HepG2 (cell line): ENCODE measurements at regions not wholly inside any gene's neighbourhood (a gene's known extent, or its start where the extent isn't known, plus 50 kb on each side); places are given as distances from the start of the nearest gene placed in this dataset.

Experiments used
- ATAC-seq: fragments of 200-7000 bp; cut with Tn5 transposase; 3 replicates; pipeline ENCODE4 v1.9.1; 2020; ENCODE audit warnings: mild to moderate bottlenecking, moderate library complexity
- BruUV-seq: library from RNA; stranded (reverse); fragments of 400-500 nt; replicated peaks from 2 replicates; lab custom pipeline; 2021; lab: Mats Ljungman, UMichigan
- CTCF ChIA-PET: fragments of 300-600 bp; formaldehyde crosslinking; extraction: SDS; loops from one replicate; lab custom pipeline; 2021; ENCODE audit warnings: low total read pairs, inconsistent platforms, low intra/inter-chr PET ratio; lab: Yijun Ruan, JAX
- POLR2A ChIA-PET: fragments of 350-600 bp; sonication (Branson Sonifier 250); formaldehyde crosslinking; loops from one replicate; lab custom pipeline; 2020; ENCODE audit warnings: antibody characterized with exemption, inconsistent platforms; lab: Yijun Ruan, JAX
- DNase-seq: peaks from one replicate; pipeline ENCODE4 v3.0.0-alpha.2; 2015; ENCODE audit warnings: low spot score
- FAIRE-seq: peaks from 3 replicates; lab custom pipeline; 2011; peaks lifted over from hg19 to GRCh38; lab: Jason Lieb, UNC
- H2AFZ ChIP-seq: one replicate; pipeline ENCODE4 v1.6.1; 2011; ENCODE audit warnings: low read length, inconsistent platforms
- H3K27ac ChIP-seq: fragments of 300-600 bp; 3 replicates; pipeline ENCODE4 v1.8.0; 2011; ENCODE audit warnings: mixed run types, mild to moderate bottlenecking, mixed read lengths, low read length, inconsistent platforms; ENCODE audit not compliant: insufficient read depth; ENCODE audit errors: extremely low read length
- H3K27me3 ChIP-seq, 2 experiments: fragments of 200-600 bp in 1 of 2; 2 replicates in 1 of 2; 3 replicates in 1 of 2; pipeline versions ENCODE4 v1.6.0 to v1.8.0; 2011; ENCODE audit warnings: low read length in 2 of 2, mild to moderate bottlenecking in 2 of 2, moderate library complexity in 2 of 2, inconsistent platforms in 1 of 2; ENCODE audit not compliant: insufficient read depth in 2 of 2, control insufficient read depth in 1 of 2
- H3K36me3 ChIP-seq, 2 experiments: fragments of 200-600 bp in 1 of 2; replicated peaks in 1 of 2; 2 replicates in 1 of 2; 3 replicates in 1 of 2; pipeline versions ENCODE4 v1.5.1 to v1.8.0; 2011; ENCODE audit warnings: low read length in 2 of 2, inconsistent platforms in 1 of 2; ENCODE audit not compliant: insufficient read depth in 2 of 2, control insufficient read depth in 1 of 2
- H3K4me1 ChIP-seq: 2 replicates; pipeline ENCODE4 v1.5.1; 2012; ENCODE audit warnings: low read length, inconsistent platforms; ENCODE audit not compliant: insufficient read depth
- H3K4me2 ChIP-seq: 2 replicates; pipeline ENCODE4 v1.6.0; 2011; ENCODE audit warnings: low read depth, low read length, inconsistent platforms
- H3K4me3 ChIP-seq, 3 experiments: fragments of 200-600 bp in 1 of 3; sonication (generic), shearing (Covaris generic) in 1 of 3; replicated peaks in 1 of 3; 2 replicates each; pipeline ENCODE4 v1.5.1; 2011 to 2016; ENCODE audit warnings: low read length in 3 of 3, inconsistent platforms in 2 of 3, low read depth in 2 of 3, mild to moderate bottlenecking in 2 of 3, control low read depth in 1 of 3, mixed read lengths in 1 of 3; ENCODE audit not compliant: insufficient read depth in 1 of 3
- H3K79me2 ChIP-seq: one replicate; pipeline ENCODE4 v1.6.1; 2011; ENCODE audit warnings: low read length, inconsistent platforms; ENCODE audit not compliant: insufficient read depth
- H3K9ac ChIP-seq: 2 replicates; pipeline ENCODE4 v1.6.0; 2011; ENCODE audit warnings: mild to moderate bottlenecking, low read depth, low read length, inconsistent platforms; ENCODE audit not compliant: insufficient read depth
- H3K9me3 ChIP-seq: 2 replicates; pipeline ENCODE4 v1.5.1; 2012; ENCODE audit warnings: mild to moderate bottlenecking, low read length
- H4K20me1 ChIP-seq: 2 replicates; pipeline ENCODE4 v1.6.0; 2011; ENCODE audit warnings: inconsistent platforms, mild to moderate bottlenecking, low read length, moderate library complexity; ENCODE audit not compliant: insufficient read depth
- GFI1 ChIP-seq: sonication (generic); formaldehyde crosslinking; IDR thresholded peaks from 2 replicates; pipeline ENCODE4 v1.5.0; 2020; ENCODE audit warnings: missing genetic modification reagents, mild to moderate bottlenecking, borderline replicate concordance
- HDAC1 ChIP-seq: sonication (generic); formaldehyde crosslinking; IDR thresholded peaks from 2 replicates; pipeline ENCODE4 v1.5.1; 2020; ENCODE audit warnings: mild to moderate bottlenecking, missing genetic modification reagents
- KDM5A ChIP-seq: fragments of 200-600 bp; sonication (generic); IDR thresholded peaks from 2 replicates; pipeline ENCODE4 v1.7.0; 2018; ENCODE audit warnings: antibody characterized with exemption, mild to moderate bottlenecking, low read length, borderline replicate concordance
- TCF7 ChIP-seq: sonication (generic); IDR thresholded peaks from 2 replicates; pipeline ENCODE4 v1.6.1; 2016; ENCODE audit warnings: antibody characterized with exemption, low read depth
- TCF7L2 ChIP-seq: IDR thresholded peaks from 2 replicates; pipeline ENCODE4 v1.6.1; 2011; ENCODE audit warnings: mild to moderate bottlenecking, low read depth, low read length, moderate library complexity
- ZC3H13 ChIP-seq: sonication (generic); formaldehyde crosslinking; IDR thresholded peaks from 2 replicates; pipeline ENCODE4 v1.8.1; 2023; ENCODE audit warnings: mild to moderate bottlenecking, missing genetic modification reagents, moderate library complexity
- ZNF10 ChIP-seq: sonication (generic); formaldehyde crosslinking; IDR thresholded peaks from 2 replicates; pipeline ENCODE4 v1.4.0; 2020; ENCODE audit warnings: mild to moderate bottlenecking, low read depth, missing genetic modification reagents, borderline replicate concordance
- ZNF12 ChIP-seq: sonication (generic); formaldehyde crosslinking; IDR thresholded peaks from 2 replicates; pipeline ENCODE4 v1.5.0; 2020; ENCODE audit warnings: missing genetic modification reagents
- ZNF800 ChIP-seq: sonication (generic); formaldehyde crosslinking; IDR thresholded peaks from 2 replicates; pipeline ENCODE4 v1.4.0; 2020; ENCODE audit warnings: missing genetic modification reagents
- in situ Hi-C: cut with HindIII; loops from 2 replicates; pipeline ENCODE4 v1.10.0; 2017; ENCODE audit warnings: low pct_unique_long_range_greater_than_20kb; ENCODE audit not compliant: extremely low pct_ligation_motif_present
- intact Hi-C: fragments of 100-400 bp; cut with micrococcal nuclease; formaldehyde crosslinking; loops from one replicate; pipeline ENCODE4 v1.10.0; 2022; ENCODE audit not compliant: unreplicated experiment

DNA sequence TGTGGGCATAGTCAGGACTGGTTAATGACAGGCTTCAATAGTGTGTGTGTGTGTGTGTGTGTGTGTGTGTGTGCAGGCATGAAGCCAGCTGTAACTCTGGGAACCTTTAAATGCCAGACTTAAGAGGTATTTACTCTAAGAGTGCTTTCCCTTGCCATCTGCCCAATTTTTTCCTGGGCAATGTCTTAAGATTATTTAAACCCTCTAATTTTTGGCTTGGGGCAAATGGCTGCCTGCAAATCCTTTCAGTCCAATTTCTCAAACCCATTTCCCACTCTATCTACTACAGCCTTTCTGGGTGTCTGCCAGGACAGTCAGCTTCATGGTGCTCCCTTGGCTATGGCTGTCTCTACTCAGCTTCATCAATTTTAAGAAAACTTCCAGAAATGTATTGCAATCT is 62.6 kb upstream of the C1GALT1 start:
- Histone ChIP-seq H3K27me3 (no peaks in the 10 kb centered on the region), H3K27ac (peak overlapping the region; percentile 66), H3K9ac (no peak overlapping the region), H3K79me2 (no peaks in the 10 kb centered on the region), H3K4me1 (peaks cover 70% of the 10 kb centered on the region), H3K4me2 (0 out of 2 replicates have a peak overlapping the region, but pooled peaks have one; percentile 52), H3K36me3 (no peaks in the 10 kb centered on the region), H2AFZ (no peak overlapping the region), H4K20me1 (no peaks in the 10 kb centered on the region), H3K4me3 (no peak overlapping the region), H3K9me3 (no peaks in the 10 kb centered on the region)
- intact Hi-C loops = no loop called here
- in situ Hi-C loops = loop anchor here (5.0 kb wide), 1 partner anchor 38 kb away; no protein-coding TSS in a partner anchor
- no TSS peak for BruUV-seq
- POLR2A ChIA-PET = interaction anchor here (0.6 to 1.1 kb wide), 3 partner anchors 55 to 62 kb away, joined by 3 to 4 read pairs (median 3); partner anchors contain the start of gene C1GALT1
- CTCF ChIA-PET = no interaction called here
- no peak for ATAC-seq
- DNase-seq = peak; percentile 28
- 0 out of 2 replicates have a peak, but pooled peaks have one; percentile 7 for TF ChIP-seq TCF7
- peak; percentile 15; the same call in 1 of the 2 replicates for TF ChIP-seq ZNF12 (CRISPR knock-in tag)
- no peak for TF ChIP-seq KDM5A
- no peak for TF ChIP-seq ZC3H13 (CRISPR knock-in tag)
- no peak for TF ChIP-seq TCF7L2
- TF ChIP-seq ZNF10 (CRISPR knock-in tag) = no peak
- no peak for TF ChIP-seq GFI1 (CRISPR knock-in tag)
- TF ChIP-seq HDAC1 = no peak
- no peak for TF ChIP-seq ZNF800 (CRISPR knock-in tag)
- no peak for FAIRE-seq
